GM12878 (cell line): ENCODE measurements at regions not wholly inside any gene's neighbourhood (a gene's known extent, or its start where the extent isn't known, plus 50 kb on each side); places are given as distances from the start of the nearest gene placed in this dataset.

Source experiments
- ATAC-seq: fragments of 200-7000 bp; cut with Tn5 transposase; 3 replicates; pipeline ENCODE4 v1.9.1; 2020; ENCODE audit warnings: mild to moderate bottlenecking, moderate library complexity
- BruUV-seq: library from RNA; stranded (reverse); fragments of 400-500 nt; replicated peaks from 2 replicates; lab custom pipeline; 2021; lab: Mats Ljungman, UMichigan
- CTCF ChIA-PET: fragments of 300-600 bp; sonication (Branson Sonifier 250); formaldehyde crosslinking; extraction: SDS; loops from one replicate; lab custom pipeline; 2021; ENCODE audit warnings: inconsistent platforms; lab: Yijun Ruan, JAX
- POLR2A ChIA-PET: fragments of 350-600 bp; formaldehyde crosslinking; extraction: SDS; loops from one replicate; lab custom pipeline; 2021; ENCODE audit warnings: inconsistent platforms; lab: Charles Lee
- RAD21 ChIA-PET: fragments of 300-600 bp; sonication (Branson Sonifier 250); formaldehyde crosslinking; loops from one replicate; lab custom pipeline; 2023; ENCODE audit warnings: antibody characterized with exemption; ENCODE audit not compliant: unreplicated experiment; lab: Charles Lee
- SMC1A ChIA-PET: fragments of 300-600 bp; sonication (Branson Sonifier 250); formaldehyde crosslinking; loops from one replicate; lab custom pipeline; 2023; ENCODE audit not compliant: unreplicated experiment, uncharacterized antibody; lab: Charles Lee
- DNase-seq: peaks from one replicate; pipeline ENCODE4 v3.0.0-alpha.2; 2011; ENCODE audit warnings: low read depth, low spot score
- FAIRE-seq: peaks from 3 replicates; lab custom pipeline; 2011; peaks lifted over from hg19 to GRCh38; lab: Jason Lieb, UNC
- H2AFZ ChIP-seq: 2 replicates; pipeline ENCODE4 v1.6.0; 2011; ENCODE audit warnings: low read depth, low read length, control low read depth; ENCODE audit not compliant: control insufficient read depth
- H3K27ac ChIP-seq: 2 replicates; pipeline ENCODE4 v1.5.1; 2011; ENCODE audit warnings: control low read depth; ENCODE audit not compliant: control insufficient read depth, insufficient read depth
- H3K27me3 ChIP-seq, 2 experiments: replicated peaks in 1 of 2; 2 replicates each; pipeline versions ENCODE4 v1.6.0 to v1.6.1; 2011; ENCODE audit warnings: low read length in 1 of 2; ENCODE audit not compliant: control insufficient read depth in 2 of 2, insufficient read depth in 2 of 2
- H3K36me3 ChIP-seq, 2 experiments: 2 replicates each; pipeline ENCODE4 v1.5.1; 2011; ENCODE audit warnings: low read length in 1 of 2; ENCODE audit not compliant: control insufficient read depth in 2 of 2, insufficient read depth in 2 of 2
- H3K4me1 ChIP-seq: 2 replicates; pipeline ENCODE4 v1.6.1; 2011; ENCODE audit warnings: mild to moderate bottlenecking, low read length, moderate library complexity, mixed read lengths; ENCODE audit not compliant: control insufficient read depth, insufficient read depth
- H3K4me2 ChIP-seq: 2 replicates; pipeline ENCODE4 v1.6.0; 2011; ENCODE audit warnings: control low read depth; ENCODE audit not compliant: control insufficient read depth, insufficient read depth
- H3K4me3 ChIP-seq: fragments of 200-600 bp; sonication (generic); 2 replicates; pipeline ENCODE4 v1.5.1; 2016
- H3K79me2 ChIP-seq: 2 replicates; pipeline ENCODE4 v1.6.0; 2011; ENCODE audit warnings: low read length; ENCODE audit not compliant: control insufficient read depth, insufficient read depth
- H3K9ac ChIP-seq: 2 replicates; pipeline ENCODE4 v1.8.0; 2011; ENCODE audit warnings: low read length, control low read depth, mixed read lengths; ENCODE audit not compliant: control insufficient read depth, insufficient read depth
- H3K9me3 ChIP-seq: replicated peaks from 3 replicates; pipeline ENCODE4 v1.5.1; 2011; ENCODE audit warnings: mild to moderate bottlenecking, low read length; ENCODE audit not compliant: control insufficient read depth, insufficient read depth
- H4K20me1 ChIP-seq: 2 replicates; pipeline ENCODE4 v1.6.0; 2011; ENCODE audit not compliant: control insufficient read depth, insufficient read depth
- ASH2L ChIP-seq: fragments of 300-600, 200-600 bp; sonication (generic); IDR thresholded peaks from 2 replicates; pipeline ENCODE4 v1.6.1; 2017; ENCODE audit warnings: low read depth, mild to moderate bottlenecking, borderline replicate concordance
- CBX5 ChIP-seq: sonication (generic); IDR thresholded peaks from 2 replicates; pipeline ENCODE4 v1.6.1; 2016; ENCODE audit warnings: low read depth, moderate library complexity, mild to moderate bottlenecking, inconsistent platforms
- ETV6 ChIP-seq, 2 experiments: fragments of 450-650 bp in 1 of 2; IDR thresholded peaks in 1 of 2; conservative IDR thresholded peaks in 1 of 2; 2 replicates each; pipeline ENCODE4 v1.6.1; 2014; ENCODE audit warnings: antibody characterized with exemption in 1 of 2, borderline replicate concordance in 1 of 2, low read depth in 1 of 2, mild to moderate bottlenecking in 1 of 2, moderate library complexity in 1 of 2
- EZH2 ChIP-seq: IDR thresholded peaks from 2 replicates; pipeline ENCODE4 v1.6.1; 2012; ENCODE audit warnings: low read depth, mild to moderate bottlenecking, control low read depth, inconsistent platforms, low read length, borderline replicate concordance; ENCODE audit not compliant: control insufficient read depth
- FOS ChIP-seq: IDR thresholded peaks from 3 replicates; pipeline ENCODE4 v1.6.1; 2011; ENCODE audit warnings: borderline replicate concordance; ENCODE audit not compliant: insufficient read length; ENCODE audit errors: extremely low read depth
- MYC ChIP-seq: IDR thresholded peaks from 2 replicates; pipeline ENCODE4 v1.6.1; 2011; ENCODE audit warnings: mild to moderate bottlenecking, low read length, moderate library complexity, inconsistent platforms; ENCODE audit not compliant: insufficient read depth, insufficient replicate concordance, insufficient read length, severe bottlenecking
- NR2F1 ChIP-seq: fragments of 450-650 bp; conservative IDR thresholded peaks from 2 replicates; pipeline ENCODE4 v1.6.1; 2017; ENCODE audit warnings: mild to moderate bottlenecking
- POLR2A ChIP-seq: IDR thresholded peaks from 2 replicates; pipeline ENCODE4 v1.6.1; 2011; ENCODE audit warnings: low read depth, mild to moderate bottlenecking, low read length
- POLR2AphosphoS2 ChIP-seq: IDR thresholded peaks from 2 replicates; pipeline ENCODE4 v1.6.1; 2011; ENCODE audit warnings: low read depth, mild to moderate bottlenecking, low read length, improper control_type of control experiment, moderate library complexity
- POU2F2 ChIP-seq: IDR thresholded peaks from 3 replicates; pipeline ENCODE4 v1.6.1; 2011; ENCODE audit warnings: low read depth, mild to moderate bottlenecking, low read length, borderline replicate concordance
- RBBP5 ChIP-seq: fragments of 200-600 bp; sonication (generic); conservative IDR thresholded peaks from 2 replicates; pipeline ENCODE4 v1.6.1; 2016
- SMAD5 ChIP-seq: IDR thresholded peaks from 2 replicates; pipeline ENCODE4 v1.6.1; 2016; ENCODE audit warnings: antibody characterized with exemption, low read depth
- SRF ChIP-seq, 2 experiments: IDR thresholded peaks; 2 replicates each; pipeline ENCODE4 v1.6.1; 2011; ENCODE audit warnings: low read depth in 2 of 2, low read length in 2 of 2, mild to moderate bottlenecking in 1 of 2, moderate library complexity in 1 of 2
- TARDBP ChIP-seq: IDR thresholded peaks from 2 replicates; pipeline ENCODE4 v1.6.1; 2016; ENCODE audit warnings: borderline replicate concordance
- WRNIP1 ChIP-seq: IDR thresholded peaks from 2 replicates; pipeline ENCODE4 v1.6.1; 2011; ENCODE audit warnings: low read depth, low read length, improper control_type of control experiment, borderline replicate concordance
- ZNF207 ChIP-seq: fragments of 450-650 bp; IDR thresholded peaks from 2 replicates; pipeline ENCODE4 v1.6.1; 2014; ENCODE audit warnings: antibody characterized with exemption, mild to moderate bottlenecking, borderline replicate concordance
- WGBS: methylation state at CpG from one replicate; pipeline ENCODE4 v1.1.6; 2016; ENCODE audit warnings: low lambda C conversion rate; ENCODE audit not compliant: insufficient replicate concordance, insufficient coverage; ENCODE audit errors: missing lambda C conversion rate; 5-methylcytosine and 5-hydroxymethylcytosine counted together
- in situ Hi-C: fragments of 300-500 bp; cut with MboI; formaldehyde crosslinking; loops from 9 replicates; pipeline ENCODE4 v1.14.3; 2018; ENCODE audit warnings: mixed read lengths
- intact Hi-C: fragments of 100-400 bp; cut with micrococcal nuclease; formaldehyde crosslinking; loops from one replicate; pipeline ENCODE4 v1.14.2; 2022; ENCODE audit not compliant: unreplicated experiment
- TF ChIP-seq, protein P1 (sequence below): IDR thresholded peaks from 2 replicates; pipeline ENCODE4 v1.6.1; 2012; ENCODE audit warnings: low read depth, low read length, improper control_type of control experiment
- TF ChIP-seq, protein P2 (sequence below), 3 experiments: IDR thresholded peaks in 2 of 3; conservative IDR thresholded peaks in 1 of 3; 2 replicates each; pipeline ENCODE4 v1.5.1; 2011; ENCODE audit warnings: low read depth in 3 of 3, low read length in 3 of 3, mild to moderate bottlenecking in 3 of 3, control low read depth in 2 of 3, moderate library complexity in 2 of 3, inconsistent platforms in 1 of 3, mixed read lengths in 1 of 3; ENCODE audit not compliant: control insufficient read depth in 2 of 3, insufficient read depth in 1 of 3; ENCODE audit errors: extremely low read depth in 1 of 3

DNA sequence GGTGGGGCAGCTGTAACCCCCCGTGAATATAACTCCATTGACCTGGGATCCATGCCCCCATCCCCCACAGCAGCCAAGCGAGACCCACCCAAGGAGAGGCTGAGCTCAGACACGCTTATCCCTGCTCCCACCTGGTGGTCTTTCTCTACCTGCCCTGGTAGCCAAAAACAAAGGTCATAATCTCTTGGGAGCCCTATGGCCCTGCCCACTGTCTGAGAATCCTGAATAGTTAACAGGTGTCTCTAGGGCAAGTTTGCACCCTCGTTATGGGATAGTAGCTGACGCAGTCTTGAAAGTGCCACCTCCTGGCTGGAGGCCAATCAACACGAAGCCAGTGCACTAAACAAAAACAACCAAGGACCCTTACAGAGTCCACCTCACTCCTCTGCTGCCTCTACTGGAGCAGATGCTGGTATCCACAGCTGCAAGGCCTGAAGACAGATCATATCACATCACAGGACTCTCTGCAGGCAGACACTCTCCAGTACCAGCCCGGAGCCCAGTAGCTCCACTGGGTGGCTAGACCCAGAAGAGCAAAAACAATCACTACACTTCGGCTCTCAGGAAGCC, 134.3 kb upstream of the C1orf174 start:
- Histone ChIP-seq H3K9ac (no peak overlapping the region), H3K27me3 (no peaks in the 10 kb centered on the region), H4K20me1 (no peaks in the 10 kb centered on the region), H3K27ac (no peak overlapping the region), H3K79me2 (no peaks in the 10 kb centered on the region), H3K36me3 (no peaks in the 10 kb centered on the region), H3K4me3 (no peak overlapping the region), H3K4me1 (no peaks in the 10 kb centered on the region), H3K4me2 (no peak overlapping the region), H3K9me3 (no peaks in the 10 kb centered on the region; the same call in 2 of the 3 replicates), H2AFZ (no peak overlapping the region)
- RAD21 ChIA-PET, result no interaction called here
- WGBS, result 9% methylated on average over 8 of the region's 8 CpGs
- FAIRE-seq (no peak), ATAC-seq (no peak), DNase-seq (no peak)
- in situ Hi-C loops, result no loop called here
- SMC1A ChIA-PET, result no interaction called here
- TF ChIP-seq POU2F2 (no peak), NR2F1 (no peak), ASH2L (no peak), ETV6 (conservative IDR thresholded peaks at IDR 0.05 in 1 of 2, IDR thresholded peaks at IDR 0.05 in 1 of 2; ENCODE audit: borderline replicate concordance in 1 of 2, low read depth in 1 of 2) (no peak), RBBP5 (no peak), WRNIP1 (no peak), SRF (IDR thresholded peaks at IDR 0.05; ENCODE audit: low read depth in 2 of 2, low read length in 2 of 2) (no peak), TARDBP (no peak)
- BruUV-seq, result no TSS peak
- intact Hi-C loops, result no loop called here
- CTCF ChIA-PET, result no interaction called here
- POLR2A ChIA-PET, result no interaction called here

DNA sequence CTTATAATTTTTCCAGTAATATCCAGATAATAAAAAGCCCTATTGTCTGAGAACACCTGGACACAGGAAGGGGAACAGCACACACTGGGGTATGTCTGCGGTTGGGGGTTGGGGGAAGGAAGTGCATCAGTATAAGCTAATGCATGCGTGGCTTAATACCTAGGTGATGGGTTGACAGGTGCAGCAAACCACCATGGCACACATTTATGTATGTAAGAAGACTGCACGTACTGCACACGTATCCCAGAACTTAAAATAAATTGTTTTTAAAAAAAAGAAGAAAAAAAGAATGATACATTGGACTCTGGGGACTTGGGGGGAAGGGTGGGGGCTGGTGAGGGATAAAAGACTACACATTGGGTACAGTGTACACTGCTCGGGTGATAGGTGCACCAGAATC, 144.9 kb upstream of the C1orf174 start:
- Histone ChIP-seq H3K79me2 (no peaks in the 10 kb centered on the region), H3K4me3 (no peak overlapping the region), H3K27me3 (no peaks in the 10 kb centered on the region), H2AFZ (no peak overlapping the region), H3K9ac (no peak overlapping the region), H3K36me3 (no peaks in the 10 kb centered on the region), H3K9me3 (no peaks in the 10 kb centered on the region), H3K27ac (no peak overlapping the region), H3K4me1 (no peaks in the 10 kb centered on the region), H3K4me2 (no peak overlapping the region), H4K20me1 (no peaks in the 10 kb centered on the region)
- intact Hi-C loops (no loop called here), in situ Hi-C loops (no loop called here)
- WGBS, result 6% methylated on average over 5 of the region's 5 CpGs
- ChIA-PET SMC1A (no interaction called here), RAD21 (no interaction called here), POLR2A (no interaction called here), CTCF (no interaction called here)
- DNase-seq, result no peak
- no peak for ATAC-seq
- no peak for FAIRE-seq
- BruUV-seq, result no TSS peak
- TF ChIP-seq, protein P1, sequence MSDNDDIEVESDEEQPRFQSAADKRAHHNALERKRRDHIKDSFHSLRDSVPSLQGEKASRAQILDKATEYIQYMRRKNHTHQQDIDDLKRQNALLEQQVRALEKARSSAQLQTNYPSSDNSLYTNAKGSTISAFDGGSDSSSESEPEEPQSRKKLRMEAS, result no peak
- no peak for TF ChIP-seq POLR2AphosphoS2
- no peak for TF ChIP-seq MYC
- TF ChIP-seq POLR2A, result no peak
- TF ChIP-seq FOS, result no peak
- no peak for TF ChIP-seq EZH2
- TF ChIP-seq SMAD5, result no peak
- TF ChIP-seq, protein P2, sequence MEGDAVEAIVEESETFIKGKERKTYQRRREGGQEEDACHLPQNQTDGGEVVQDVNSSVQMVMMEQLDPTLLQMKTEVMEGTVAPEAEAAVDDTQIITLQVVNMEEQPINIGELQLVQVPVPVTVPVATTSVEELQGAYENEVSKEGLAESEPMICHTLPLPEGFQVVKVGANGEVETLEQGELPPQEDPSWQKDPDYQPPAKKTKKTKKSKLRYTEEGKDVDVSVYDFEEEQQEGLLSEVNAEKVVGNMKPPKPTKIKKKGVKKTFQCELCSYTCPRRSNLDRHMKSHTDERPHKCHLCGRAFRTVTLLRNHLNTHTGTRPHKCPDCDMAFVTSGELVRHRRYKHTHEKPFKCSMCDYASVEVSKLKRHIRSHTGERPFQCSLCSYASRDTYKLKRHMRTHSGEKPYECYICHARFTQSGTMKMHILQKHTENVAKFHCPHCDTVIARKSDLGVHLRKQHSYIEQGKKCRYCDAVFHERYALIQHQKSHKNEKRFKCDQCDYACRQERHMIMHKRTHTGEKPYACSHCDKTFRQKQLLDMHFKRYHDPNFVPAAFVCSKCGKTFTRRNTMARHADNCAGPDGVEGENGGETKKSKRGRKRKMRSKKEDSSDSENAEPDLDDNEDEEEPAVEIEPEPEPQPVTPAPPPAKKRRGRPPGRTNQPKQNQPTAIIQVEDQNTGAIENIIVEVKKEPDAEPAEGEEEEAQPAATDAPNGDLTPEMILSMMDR (IDR thresholded peaks at IDR 0.05 in 2 of 3, conservative IDR thresholded peaks at IDR 0.05 in 1 of 3; ENCODE audit: control insufficient read depth in 2 of 3, extremely low read depth in 1 of 3, insufficient read depth in 1 of 3, low read depth in 3 of 3, low read length in 3 of 3), result no peak
- TF ChIP-seq CBX5, result no peak
- TF ChIP-seq ZNF207, result no peak
